Astrocyte (in vitro differentiated cells and primary cell): ENCODE measurements at regions not wholly inside any gene's neighbourhood (a gene's known extent, or its start where the extent isn't known, plus 50 kb on each side); places are given as distances from the start of the nearest gene placed in this dataset.

Source experiments
- CTCF ChIP-seq: IDR thresholded peaks from 2 replicates; pipeline ENCODE4 v1.5.1; 2011; ENCODE audit warnings: low read depth, mild to moderate bottlenecking, inconsistent platforms, low read length, moderate library complexity; ENCODE audit not compliant: insufficient read depth
- EZH2 ChIP-seq: IDR thresholded peaks from 2 replicates; pipeline ENCODE4 v1.6.1; 2012; ENCODE audit warnings: mild to moderate bottlenecking, low read length, inconsistent platforms; ENCODE audit not compliant: insufficient read depth

- no peak for TF ChIP-seq CTCF
- no peak for TF ChIP-seq EZH2
Measured at GRCh38 chr14:83120187-83120586, 1586.5 kb upstream of the SEL1L start.
